HK-2 (cell line): ENCODE measurements at regions not wholly inside any gene's neighbourhood (a gene's known extent, or its start where the extent isn't known, plus 50 kb on each side); places are given as distances from the start of the nearest gene placed in this dataset.

Experiments used
- DNase-seq: peaks from one replicate; pipeline ENCODE4 v3.0.0-alpha.2; 2018; ENCODE audit not compliant: unreplicated experiment

GRCh38 chr15:62691008-62691407, 351.5 kb upstream of the TPM1 start:
- DNase-seq, result no peak

- DNase-seq, result no peak
Measured at GRCh38 chr15:62697636-62698035, 344.9 kb upstream of the TPM1 start.

- no peak for DNase-seq
Measured at GRCh38 chr15:62698646-62699045, 343.9 kb upstream of the TPM1 start.

- DNase-seq, result no peak
Measured at GRCh38 chr15:62706317-62706716, 336.2 kb upstream of the TPM1 start.

- DNase-seq, result no peak
Measured at GRCh38 chr15:62708470-62708869, 334.1 kb upstream of the TPM1 start.

- DNase-seq, result no peak
Measured at GRCh38 chr15:62709261-62709660, 333.3 kb upstream of the TPM1 start.

GRCh38 chr15:62711691-62712454, 330.7 kb upstream of the TPM1 start:
- peak; percentile 6 for DNase-seq

GRCh38 chr15:62712455-62712839, 330.1 kb upstream of the TPM1 start:
- DNase-seq, result no peak

GRCh38 chr15:62715946-62716345, 326.6 kb upstream of the TPM1 start:
- no peak for DNase-seq

- DNase-seq, result no peak
Measured at GRCh38 chr15:62717496-62717895, 325.1 kb upstream of the TPM1 start.

- DNase-seq, result no peak
Measured at GRCh38 chr15:62719316-62719715, 323.2 kb upstream of the TPM1 start.

- DNase-seq, result no peak
Measured at GRCh38 chr15:62722237-62722636, 320.3 kb upstream of the TPM1 start.

GRCh38 chr15:62726461-62726860, 316.1 kb upstream of the TPM1 start:
- no peak for DNase-seq

GRCh38 chr15:62727501-62727900, 315.0 kb upstream of the TPM1 start:
- no peak for DNase-seq

GRCh38 chr15:62730825-62731224, 311.7 kb upstream of the TPM1 start:
- no peak for DNase-seq

GRCh38 chr15:62732078-62732477, 310.5 kb upstream of the TPM1 start:
- DNase-seq, result no peak

- DNase-seq, result no peak
Measured at GRCh38 chr15:62734706-62735105, 307.8 kb upstream of the TPM1 start.

- DNase-seq, result no peak
Measured at GRCh38 chr15:62736756-62737155, 305.8 kb upstream of the TPM1 start.

GRCh38 chr15:62737551-62737950, 305.0 kb upstream of the TPM1 start:
- no peak for DNase-seq

- no peak for DNase-seq
Measured at GRCh38 chr15:62739082-62739481, 303.5 kb upstream of the TPM1 start.

- DNase-seq, result no peak
Measured at GRCh38 chr15:62739507-62739906, 303.0 kb upstream of the TPM1 start.

GRCh38 chr15:62740141-62741004, 302.2 kb upstream of the TPM1 start:
- no peak for DNase-seq

GRCh38 chr15:62741106-62741505, 301.4 kb upstream of the TPM1 start:
- no peak for DNase-seq
